Nephron (organoid): ENCODE measurements at regions not wholly inside any gene's neighbourhood (a gene's known extent, or its start where the extent isn't known, plus 50 kb on each side); places are given as distances from the start of the nearest gene placed in this dataset.
A peak's percentile ranks its signal among the peaks of the same experiment; 100 is the strongest.

Source experiments
- H3K27ac Mint-ChIP-seq, 3 experiments: 2 replicates each; pipeline ENCODE4 v1.8.0; 2020; ENCODE audit warnings: mixed read lengths in 3 of 3, mild to moderate bottlenecking in 2 of 3, moderate library complexity in 1 of 3
- H3K27me3 Mint-ChIP-seq: 2 replicates; pipeline ENCODE4 v1.8.0; 2021; ENCODE audit warnings: low read depth, mild to moderate bottlenecking, moderate library complexity, mixed read lengths
- H3K36me3 Mint-ChIP-seq: 2 replicates; pipeline ENCODE4 v1.8.0; 2020; ENCODE audit warnings: low read depth, mixed read lengths
- H3K4me1 Mint-ChIP-seq: 2 replicates; pipeline ENCODE4 v1.8.0; 2020; ENCODE audit warnings: mixed read lengths
- H3K4me3 Mint-ChIP-seq, 3 experiments: 2 replicates each; pipeline ENCODE4 v1.8.0; 2020; ENCODE audit warnings: mild to moderate bottlenecking in 3 of 3, mixed read lengths in 3 of 3, moderate library complexity in 2 of 3
- H3K9me3 Mint-ChIP-seq: 2 replicates; pipeline ENCODE4 v1.8.0; 2020; ENCODE audit warnings: mixed read lengths
- TF ChIP-seq, protein P1 (sequence below), 3 experiments: fragments of 200-600 bp; sonication (generic); IDR thresholded peaks; one replicate each; pipeline ENCODE4 v1.5.0; 2021; ENCODE audit warnings: antibody characterized with exemption in 3 of 3; ENCODE audit not compliant: unreplicated experiment in 3 of 3

DNA sequence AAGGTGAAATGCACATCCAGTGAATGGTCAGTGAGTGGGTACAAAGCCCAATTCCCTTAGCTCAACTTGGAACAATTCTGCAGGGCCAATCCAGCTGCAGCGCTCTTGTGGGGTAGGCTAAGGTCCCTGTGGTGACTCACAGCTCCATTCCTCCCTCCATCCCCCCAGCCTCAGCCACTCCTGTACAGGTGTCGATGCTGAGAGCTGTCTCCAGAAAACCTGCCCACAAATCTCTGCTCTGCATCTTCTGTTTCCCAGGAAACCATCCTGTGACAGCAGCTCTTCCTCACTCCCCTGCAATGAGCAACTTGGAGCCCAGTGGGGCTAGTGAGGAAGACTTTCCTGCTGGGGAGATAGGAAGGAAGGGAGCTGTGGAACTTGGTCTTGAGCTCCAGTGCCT lies 244.7 kb upstream of the GPR26 start:
- TF ChIP-seq, protein P1, sequence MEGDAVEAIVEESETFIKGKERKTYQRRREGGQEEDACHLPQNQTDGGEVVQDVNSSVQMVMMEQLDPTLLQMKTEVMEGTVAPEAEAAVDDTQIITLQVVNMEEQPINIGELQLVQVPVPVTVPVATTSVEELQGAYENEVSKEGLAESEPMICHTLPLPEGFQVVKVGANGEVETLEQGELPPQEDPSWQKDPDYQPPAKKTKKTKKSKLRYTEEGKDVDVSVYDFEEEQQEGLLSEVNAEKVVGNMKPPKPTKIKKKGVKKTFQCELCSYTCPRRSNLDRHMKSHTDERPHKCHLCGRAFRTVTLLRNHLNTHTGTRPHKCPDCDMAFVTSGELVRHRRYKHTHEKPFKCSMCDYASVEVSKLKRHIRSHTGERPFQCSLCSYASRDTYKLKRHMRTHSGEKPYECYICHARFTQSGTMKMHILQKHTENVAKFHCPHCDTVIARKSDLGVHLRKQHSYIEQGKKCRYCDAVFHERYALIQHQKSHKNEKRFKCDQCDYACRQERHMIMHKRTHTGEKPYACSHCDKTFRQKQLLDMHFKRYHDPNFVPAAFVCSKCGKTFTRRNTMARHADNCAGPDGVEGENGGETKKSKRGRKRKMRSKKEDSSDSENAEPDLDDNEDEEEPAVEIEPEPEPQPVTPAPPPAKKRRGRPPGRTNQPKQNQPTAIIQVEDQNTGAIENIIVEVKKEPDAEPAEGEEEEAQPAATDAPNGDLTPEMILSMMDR (IDR thresholded peaks at IDR 0.05; ENCODE audit: unreplicated experiment in 3 of 3) = no peak
- Mint-ChIP-seq H3K36me3 (no peaks in the 10 kb centered on the region), H3K27ac (no peak overlapping the region), H3K9me3 (no peaks in the 10 kb centered on the region), H3K27me3 (peaks cover 71% of the 10 kb centered on the region), H3K4me1 (no peaks in the 10 kb centered on the region), H3K4me3 (no peak overlapping the region)

- no peaks in the 10 kb centered on the region for H3K4me1 Mint-ChIP-seq
- TF ChIP-seq, protein P1 (IDR thresholded peaks at IDR 0.05; ENCODE audit: unreplicated experiment in 3 of 3) = no peak
- peaks cover 72% of the 10 kb centered on the region for H3K27me3 Mint-ChIP-seq
- H3K4me3 Mint-ChIP-seq = no peak overlapping the region
- no peaks in the 10 kb centered on the region for H3K9me3 Mint-ChIP-seq
- H3K36me3 Mint-ChIP-seq = no peaks in the 10 kb centered on the region
- H3K27ac Mint-ChIP-seq = no peak overlapping the region
Observed at GRCh38 chr10:123422261-123422660, 243.9 kb upstream of the GPR26 start.

DNA sequence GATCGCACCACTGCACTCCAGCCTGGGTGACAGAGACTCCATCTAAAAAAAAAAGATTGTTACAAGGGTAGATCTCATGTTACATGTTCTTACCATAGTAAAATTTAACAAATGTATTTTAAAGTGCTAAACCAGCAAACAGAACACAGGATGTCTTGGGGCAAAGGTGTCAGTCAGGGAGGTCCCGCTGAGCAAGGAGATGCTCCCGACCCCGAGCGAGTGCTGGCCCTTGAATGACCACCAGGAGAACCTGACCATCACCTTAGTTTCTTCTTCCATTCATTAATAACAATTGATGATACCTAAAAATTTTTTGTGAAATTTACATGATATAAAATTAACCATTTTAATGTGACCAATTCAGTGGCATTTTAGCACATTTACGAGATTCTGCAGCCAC lies 241.6 kb upstream of the GPR26 start:
- Mint-ChIP-seq H3K9me3 (no peaks in the 10 kb centered on the region), H3K4me3 (no peak overlapping the region), H3K27me3 (peaks cover 75% of the 10 kb centered on the region), H3K27ac (no peak overlapping the region), H3K4me1 (peaks cover 16% of the 10 kb centered on the region), H3K36me3 (no peaks in the 10 kb centered on the region)
- TF ChIP-seq, protein P1 (IDR thresholded peaks at IDR 0.05; ENCODE audit: unreplicated experiment in 3 of 3) = no peak

DNA sequence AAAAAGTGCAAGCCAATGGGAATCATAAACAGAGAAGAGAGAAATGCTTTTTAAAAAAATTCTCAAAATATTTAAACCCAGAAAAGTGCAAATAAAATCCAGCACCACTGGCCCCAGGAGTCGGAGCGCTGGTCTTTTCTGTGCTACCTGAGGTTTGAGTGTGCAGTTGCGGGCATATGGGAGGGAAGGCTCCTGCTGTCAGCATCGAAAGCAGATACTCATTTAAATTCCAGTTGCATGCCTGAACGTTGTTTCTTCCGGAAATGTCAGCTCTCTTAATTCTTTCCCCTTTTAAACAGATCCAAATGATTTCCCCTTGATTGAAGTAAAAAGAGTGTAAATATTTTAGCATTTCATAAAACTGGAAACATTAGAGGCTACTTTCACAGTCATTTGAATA lies 240.5 kb upstream of the GPR26 start:
- Mint-ChIP-seq H3K36me3 (no peaks in the 10 kb centered on the region), H3K4me3 (no peak overlapping the region), H3K27ac (no peak overlapping the region), H3K27me3 (peaks cover 79% of the 10 kb centered on the region), H3K9me3 (no peaks in the 10 kb centered on the region), H3K4me1 (peaks cover 23% of the 10 kb centered on the region)
- TF ChIP-seq, protein P1 (IDR thresholded peaks at IDR 0.05; ENCODE audit: unreplicated experiment in 3 of 3) = no peak

DNA sequence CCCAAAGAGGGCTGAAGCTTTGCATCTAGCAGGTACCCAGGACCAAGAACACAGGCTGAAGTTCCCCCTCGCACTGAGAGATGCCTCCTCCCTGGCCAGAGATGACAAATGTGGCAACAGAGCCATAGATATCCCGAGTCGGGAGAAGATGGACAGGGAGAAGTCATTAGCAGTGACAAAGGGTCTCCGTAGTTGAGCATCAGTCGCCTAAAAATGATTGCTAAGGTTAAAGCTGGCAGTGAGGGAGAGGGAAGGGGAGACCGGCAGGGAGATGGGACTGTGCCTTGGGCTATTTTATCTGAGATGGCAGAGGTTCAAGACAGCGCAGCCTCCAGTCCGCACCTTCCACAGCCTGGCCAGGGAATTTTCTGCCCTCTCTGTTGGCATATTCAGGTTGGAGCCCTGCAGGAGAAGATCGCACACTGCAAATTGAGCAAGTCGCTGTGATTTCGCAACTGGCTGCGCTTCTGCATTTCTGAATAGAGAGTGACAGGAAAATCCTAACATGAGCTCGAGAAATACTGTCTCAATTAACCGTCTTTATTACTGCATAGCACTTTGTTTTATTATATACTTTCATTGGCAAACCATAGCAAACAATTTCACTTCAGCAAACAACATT lies 238.9 kb upstream of the GPR26 start:
- Mint-ChIP-seq H3K4me1 (peaks cover 23% of the 10 kb centered on the region), H3K27ac (no peak overlapping the region), H3K4me3 (no peak overlapping the region), H3K36me3 (no peaks in the 10 kb centered on the region), H3K27me3 (peaks cover 79% of the 10 kb centered on the region), H3K9me3 (no peaks in the 10 kb centered on the region)
- TF ChIP-seq, protein P1 (IDR thresholded peaks at IDR 0.05; ENCODE audit: unreplicated experiment in 3 of 3) = no peak

DNA sequence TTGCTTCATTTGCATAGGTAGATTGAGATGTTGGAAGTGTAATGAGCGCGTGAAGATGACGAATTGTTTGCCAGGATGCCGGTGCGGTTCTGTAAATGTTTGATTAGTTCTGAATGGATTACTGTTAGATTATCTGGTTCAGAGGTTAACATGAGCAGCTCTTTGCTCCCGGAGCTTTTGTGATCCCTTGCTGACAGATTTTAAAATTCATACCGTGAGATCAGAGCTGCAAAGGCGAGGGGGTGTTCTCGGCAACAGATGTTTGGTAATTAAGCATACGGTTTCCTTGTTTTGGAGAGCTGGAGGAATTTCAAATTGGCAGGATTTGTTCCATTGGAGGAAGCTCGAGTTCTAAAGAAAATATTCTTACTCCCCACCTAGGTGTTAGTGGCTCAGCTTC lies 237.8 kb upstream of the GPR26 start:
- TF ChIP-seq, protein P1 (IDR thresholded peaks at IDR 0.05; ENCODE audit: unreplicated experiment in 3 of 3) = no peak
- Mint-ChIP-seq H3K9me3 (no peaks in the 10 kb centered on the region), H3K4me1 (peaks cover 23% of the 10 kb centered on the region), H3K27ac (peak overlapping the region in 1 of 3 experiments; percentile 46), H3K4me3 (no peak overlapping the region), H3K36me3 (no peaks in the 10 kb centered on the region), H3K27me3 (peaks cover 69% of the 10 kb centered on the region)
